Epithelial cell of esophagus (primary cell): ENCODE measurements at regions not wholly inside any gene's neighbourhood (a gene's known extent, or its start where the extent isn't known, plus 50 kb on each side); places are given as distances from the start of the nearest gene placed in this dataset.
"Not testable (repeated sequence)": the region's sequence is repeated elsewhere in the genome, so short reads cannot be mapped to it uniquely, and the experiment has no call there.

Experiments used
- DNase-seq: peaks from one replicate; pipeline ENCODE4 v3.0.0; 2010; ENCODE audit warnings: low read depth
- H3K4me3 ChIP-seq: 2 replicates; pipeline ENCODE4 v1.5.1; 2011; ENCODE audit warnings: mild to moderate bottlenecking, low read length, control low read depth
- CTCF ChIP-seq: IDR thresholded peaks from 2 replicates; pipeline ENCODE4 v1.5.1; 2011; ENCODE audit warnings: low read depth, mild to moderate bottlenecking, low read length, control low read depth, inconsistent platforms; ENCODE audit not compliant: insufficient read depth; ENCODE audit errors: missing control alignments

DNA sequence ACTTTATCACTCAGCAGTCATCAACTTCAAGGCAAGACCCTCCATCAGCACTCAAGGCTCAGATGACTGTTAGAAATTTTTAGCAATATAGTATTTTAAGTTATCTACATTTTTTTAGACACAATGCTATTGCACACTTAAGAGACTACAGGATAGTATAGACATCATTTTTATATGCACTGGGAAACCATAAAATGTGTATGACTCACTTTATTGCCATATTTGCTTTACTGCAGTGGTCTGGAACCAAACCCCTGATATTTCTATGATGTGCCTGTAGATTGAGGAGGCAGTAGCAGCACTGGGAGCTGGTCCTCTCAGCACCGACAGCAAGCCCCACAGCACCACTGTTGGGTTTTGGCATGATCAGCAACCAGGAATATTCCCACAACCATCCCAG, 264.8 kb upstream of the HNRNPA3 start:
- H3K4me3 ChIP-seq = no peak overlapping the region
- TF ChIP-seq CTCF = no peak
- no peak for DNase-seq

GRCh38 chr2:176951218-176951617, 261.4 kb upstream of the HNRNPA3 start:
- not testable (repeated sequence) for H3K4me3 ChIP-seq, DNase-seq

DNA sequence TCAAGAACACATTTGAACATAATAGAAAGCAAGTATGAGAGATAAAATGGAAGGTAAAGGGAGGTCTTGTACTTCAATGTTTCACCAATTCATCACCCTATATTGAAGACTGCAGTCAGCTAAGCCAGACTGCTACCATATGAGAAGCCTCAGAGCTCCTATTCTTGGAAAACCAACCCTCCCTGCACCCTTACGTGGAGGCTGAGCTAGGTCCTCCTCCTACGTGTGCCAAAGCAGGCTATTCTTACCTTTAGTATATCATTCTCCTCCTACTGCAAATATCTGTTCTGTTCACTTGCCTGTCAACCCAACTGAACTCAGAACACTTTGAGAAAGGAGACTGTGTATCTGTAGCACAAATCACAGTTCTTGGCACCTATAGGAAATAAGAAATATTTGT, 255.8 kb upstream of the HNRNPA3 start:
- DNase-seq = no peak
- no peak overlapping the region for H3K4me3 ChIP-seq
- TF ChIP-seq CTCF = no peak

DNA sequence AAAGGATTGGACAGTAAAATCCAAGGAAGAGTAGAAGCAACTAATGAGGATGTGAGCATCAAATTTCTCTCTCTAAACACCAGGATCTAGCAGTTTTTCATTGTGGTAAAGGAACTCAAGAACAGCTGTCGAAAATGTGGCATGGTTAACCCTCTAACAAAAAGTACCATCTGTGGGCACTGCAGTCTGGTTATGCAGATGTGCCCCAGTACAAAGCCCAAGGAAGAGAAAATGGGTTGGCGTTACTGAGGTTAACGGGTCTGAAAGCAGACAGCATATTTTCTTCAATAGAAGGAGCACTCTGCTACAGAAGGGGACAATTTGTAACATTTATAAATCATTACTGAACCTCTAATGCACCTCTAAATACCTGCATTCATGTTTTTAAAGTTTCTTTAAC, 253.0 kb upstream of the HNRNPA3 start:
- H3K4me3 ChIP-seq = no peak overlapping the region
- no peak for DNase-seq
- no peak for TF ChIP-seq CTCF

DNA sequence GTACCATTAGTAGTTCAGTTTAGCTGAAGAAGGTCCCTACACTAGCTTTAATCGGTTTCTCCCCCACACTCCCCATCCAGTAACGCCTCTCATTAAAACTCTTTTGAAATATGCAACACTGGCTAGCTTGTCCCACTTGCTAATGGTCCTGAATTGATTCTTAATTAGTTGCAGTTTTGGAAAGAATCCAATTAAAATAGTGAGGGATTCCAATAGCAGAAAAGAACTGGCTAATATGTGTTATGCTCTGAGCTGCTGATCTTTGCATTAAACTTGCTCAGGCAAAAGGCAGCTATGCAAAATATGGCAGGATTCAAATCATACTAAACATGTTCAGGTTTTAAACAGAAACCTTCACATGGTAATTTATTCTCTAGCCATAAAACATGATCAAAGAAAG, 252.5 kb upstream of the HNRNPA3 start:
- TF ChIP-seq CTCF = no peak
- no peak overlapping the region for H3K4me3 ChIP-seq
- DNase-seq = no peak

DNA sequence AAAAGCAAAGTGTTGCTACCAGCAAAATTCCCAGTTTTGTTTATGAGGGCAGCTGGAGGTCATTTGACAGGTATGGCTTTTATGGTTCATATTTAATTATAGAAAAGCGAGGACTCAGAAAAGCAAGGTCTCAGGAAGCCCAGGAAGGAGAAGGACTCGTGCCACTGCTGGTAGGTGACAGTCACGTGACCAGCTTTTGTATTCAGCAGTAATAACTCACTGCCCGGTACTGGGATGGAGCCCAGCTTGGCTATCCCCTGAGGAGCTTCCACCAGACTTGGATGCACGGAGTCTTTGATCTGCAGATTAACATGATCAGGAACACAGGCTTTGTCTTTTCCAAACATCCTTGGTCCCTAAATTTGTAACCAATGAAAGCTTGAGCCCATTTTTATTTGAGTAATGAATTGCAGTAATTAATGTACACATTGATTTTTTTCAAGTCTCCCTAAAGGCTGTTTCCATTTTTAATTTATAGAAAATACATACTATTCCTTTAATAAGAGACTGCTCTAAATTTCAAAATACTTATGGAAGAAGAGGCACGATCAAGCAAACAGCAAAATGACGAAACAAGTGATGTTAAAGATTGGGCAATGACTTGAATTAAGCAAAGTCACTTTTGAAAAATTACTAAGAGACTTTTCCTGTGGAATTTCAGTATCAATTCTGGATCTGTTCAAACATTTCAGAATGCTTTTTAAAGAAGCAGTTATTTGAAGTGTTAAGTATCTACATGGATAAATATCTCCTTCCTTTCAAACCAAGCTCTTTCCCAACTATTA, 251.7 kb upstream of the HNRNPA3 start:
- no peak for TF ChIP-seq CTCF
- H3K4me3 ChIP-seq = no peak overlapping the region
- no peak for DNase-seq

- H3K4me3 ChIP-seq = no peak overlapping the region
- no peak for TF ChIP-seq CTCF
- no peak for DNase-seq
Measured at GRCh38 chr2:176961775-176962619, 250.6 kb upstream of the HNRNPA3 start.
